ENCODE measurements at regions not wholly inside any gene's neighbourhood (a gene's known extent, or its start where the extent isn't known, plus 50 kb on each side); places are given as distances from the start of the nearest gene placed in this dataset.

DNA sequence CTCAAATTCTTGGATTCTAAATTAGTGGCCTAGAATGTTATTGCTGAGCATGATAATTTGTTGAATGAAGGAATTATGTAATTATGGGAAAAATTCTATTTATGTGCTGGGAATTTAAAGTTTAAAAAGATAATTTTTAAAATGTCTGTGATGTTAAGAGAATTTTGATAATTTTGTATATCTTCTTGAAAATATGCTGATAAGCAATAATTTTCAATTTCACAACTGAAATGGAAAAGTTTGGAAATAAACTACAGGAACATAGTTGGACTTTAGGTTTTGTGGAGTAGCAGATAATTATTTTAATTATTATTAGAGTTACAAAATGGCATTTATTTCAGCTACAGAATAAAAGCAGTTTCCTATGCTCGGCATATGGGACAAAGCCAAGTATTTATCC, 268.5 kb upstream of the TPK1 start:
- TF ChIP-seq, protein P1, sequence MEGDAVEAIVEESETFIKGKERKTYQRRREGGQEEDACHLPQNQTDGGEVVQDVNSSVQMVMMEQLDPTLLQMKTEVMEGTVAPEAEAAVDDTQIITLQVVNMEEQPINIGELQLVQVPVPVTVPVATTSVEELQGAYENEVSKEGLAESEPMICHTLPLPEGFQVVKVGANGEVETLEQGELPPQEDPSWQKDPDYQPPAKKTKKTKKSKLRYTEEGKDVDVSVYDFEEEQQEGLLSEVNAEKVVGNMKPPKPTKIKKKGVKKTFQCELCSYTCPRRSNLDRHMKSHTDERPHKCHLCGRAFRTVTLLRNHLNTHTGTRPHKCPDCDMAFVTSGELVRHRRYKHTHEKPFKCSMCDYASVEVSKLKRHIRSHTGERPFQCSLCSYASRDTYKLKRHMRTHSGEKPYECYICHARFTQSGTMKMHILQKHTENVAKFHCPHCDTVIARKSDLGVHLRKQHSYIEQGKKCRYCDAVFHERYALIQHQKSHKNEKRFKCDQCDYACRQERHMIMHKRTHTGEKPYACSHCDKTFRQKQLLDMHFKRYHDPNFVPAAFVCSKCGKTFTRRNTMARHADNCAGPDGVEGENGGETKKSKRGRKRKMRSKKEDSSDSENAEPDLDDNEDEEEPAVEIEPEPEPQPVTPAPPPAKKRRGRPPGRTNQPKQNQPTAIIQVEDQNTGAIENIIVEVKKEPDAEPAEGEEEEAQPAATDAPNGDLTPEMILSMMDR (IDR thresholded peaks at IDR 0.05; ENCODE audit: insufficient read depth, low read length, poor library complexity, severe bottlenecking), result no peak
- TF ChIP-seq EZH2phosphoT487 (conservative IDR thresholded peaks at IDR 0.05; ENCODE audit: low read length), result no peak

Data from SU-DHL-6 (cell line).